Occipital lobe (tissue), 1 donor: ENCODE measurements at regions not wholly inside any gene's neighbourhood (a gene's known extent, or its start where the extent isn't known, plus 50 kb on each side); places are given as distances from the start of the nearest gene placed in this dataset.

ENCODE experiments used
- DNase-seq: peaks from one replicate; lab custom pipeline; 2025; lab: John Stamatoyannopoulos, UW

- DNase-seq: no peak
Measured at GRCh38 chr18:70523035-70523791, 234.4 kb downstream of the SOCS6 start.

DNA sequence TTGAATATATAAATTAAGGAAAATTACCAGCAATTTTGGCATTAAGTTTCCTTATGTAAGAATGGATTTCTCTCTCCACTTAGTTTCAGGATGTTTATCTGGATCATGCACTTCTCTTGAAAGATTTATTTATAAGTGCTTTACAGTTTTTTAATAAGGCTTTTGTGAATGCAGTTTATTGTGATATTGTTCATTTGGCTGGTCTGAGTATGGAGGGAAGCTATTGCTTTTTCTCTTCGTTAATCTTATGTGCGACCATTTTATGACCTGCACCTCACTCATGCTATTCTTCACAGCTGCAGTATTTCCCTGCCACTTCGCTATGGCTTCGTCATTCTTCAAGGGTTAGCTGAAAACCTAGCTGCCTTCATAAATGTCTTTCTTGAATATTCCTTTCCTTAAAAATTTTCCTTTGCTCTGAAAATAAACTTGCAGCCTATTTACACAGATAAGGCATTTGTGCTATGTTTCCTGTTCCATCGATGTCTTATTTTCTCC lies 233.4 kb downstream of the SOCS6 start:
- no peak for DNase-seq

GRCh38 chr18:70520867-70521266 lies 232.0 kb downstream of the SOCS6 start:
- no peak for DNase-seq

DNA sequence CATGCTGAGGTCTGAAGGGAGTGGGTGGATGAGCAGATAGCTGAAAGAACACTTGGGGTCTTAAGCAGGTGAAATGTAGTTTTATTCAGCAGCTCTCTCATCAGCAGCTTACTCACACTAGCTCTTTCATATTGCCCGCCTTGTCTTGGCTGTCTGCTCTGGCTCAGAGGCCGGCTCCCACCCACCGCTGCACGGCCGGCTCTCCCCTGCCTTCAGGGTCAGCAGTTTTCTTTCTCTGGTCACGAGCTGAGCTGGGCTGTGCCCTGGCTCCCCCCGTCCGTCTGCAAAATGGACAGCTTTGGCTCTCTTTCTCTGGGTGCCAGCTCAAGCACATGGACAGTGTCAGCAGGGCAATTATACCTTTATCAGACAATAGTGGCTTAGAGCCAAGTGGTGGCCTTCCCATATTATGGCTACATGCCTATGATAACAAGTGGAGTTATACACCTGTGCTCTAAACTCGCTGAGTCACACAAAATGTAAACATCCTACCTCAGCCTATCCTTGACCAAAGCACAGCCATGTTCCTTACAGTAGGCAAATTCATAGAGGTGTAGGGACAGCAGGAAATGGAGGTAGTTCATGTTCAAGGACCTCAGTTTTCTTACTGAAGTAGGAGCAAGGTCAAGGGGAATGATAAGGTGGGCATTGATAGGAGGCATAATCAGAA lies 224.8 kb downstream of the SOCS6 start:
- no peak for DNase-seq

DNA sequence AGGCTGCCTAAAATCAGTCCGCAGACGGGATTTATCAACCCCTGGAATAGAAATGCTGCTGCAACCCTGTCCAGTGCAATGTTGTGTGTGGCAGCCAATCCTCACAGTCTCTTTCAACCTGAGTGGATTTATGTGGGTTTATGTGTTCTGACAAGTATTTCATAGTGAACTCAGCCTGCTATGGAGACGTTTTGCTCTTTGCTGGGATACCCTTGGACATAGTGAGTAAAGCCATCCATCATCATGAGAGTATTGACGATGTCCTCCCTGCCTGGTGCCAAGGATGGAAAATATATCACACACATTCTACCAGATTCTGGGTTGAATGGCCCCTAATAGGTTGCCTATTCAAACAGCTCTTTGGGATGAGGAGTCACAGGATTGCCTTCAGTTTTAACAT lies 219.1 kb downstream of the SOCS6 start:
- DNase-seq: no peak

DNA sequence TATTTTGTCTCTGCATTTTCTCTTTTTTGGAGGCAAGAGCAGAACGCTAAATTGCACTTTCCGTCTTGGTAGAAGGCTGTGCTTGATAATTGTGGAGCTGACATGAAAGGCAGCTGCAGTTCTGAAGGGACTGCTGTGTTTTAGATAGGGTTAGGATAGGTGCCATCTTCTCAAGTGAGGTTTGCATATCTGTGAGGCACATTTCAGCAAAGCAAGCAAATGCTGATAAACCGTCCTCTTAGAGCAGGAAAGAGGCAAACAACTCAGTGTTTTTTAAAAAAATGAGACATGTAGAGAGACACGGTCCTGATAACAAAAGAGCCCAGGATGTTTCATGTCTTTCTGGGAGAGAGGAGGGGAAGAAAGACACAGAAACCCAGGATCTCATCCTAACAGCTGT lies 217.7 kb downstream of the SOCS6 start:
- no peak for DNase-seq

DNA sequence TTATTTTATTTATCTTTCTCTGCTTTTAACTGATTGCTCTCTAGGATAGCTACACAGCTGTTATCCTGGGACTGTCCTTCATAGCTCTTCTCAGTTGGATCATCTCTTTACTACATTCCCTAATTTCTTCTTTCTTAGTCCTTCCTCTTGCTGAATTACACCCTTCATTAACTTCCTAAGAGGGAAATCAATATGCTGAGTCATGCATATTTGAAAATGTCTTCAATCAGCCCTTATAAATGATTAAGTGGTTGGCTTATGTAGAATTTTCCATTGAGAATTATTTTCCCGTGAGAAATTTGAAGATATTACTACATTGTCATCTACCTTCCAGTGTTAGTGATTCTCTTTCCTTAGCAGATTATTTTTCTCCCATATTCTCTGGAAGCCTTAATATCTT lies 214.2 kb downstream of the SOCS6 start:
- DNase-seq: no peak

DNA sequence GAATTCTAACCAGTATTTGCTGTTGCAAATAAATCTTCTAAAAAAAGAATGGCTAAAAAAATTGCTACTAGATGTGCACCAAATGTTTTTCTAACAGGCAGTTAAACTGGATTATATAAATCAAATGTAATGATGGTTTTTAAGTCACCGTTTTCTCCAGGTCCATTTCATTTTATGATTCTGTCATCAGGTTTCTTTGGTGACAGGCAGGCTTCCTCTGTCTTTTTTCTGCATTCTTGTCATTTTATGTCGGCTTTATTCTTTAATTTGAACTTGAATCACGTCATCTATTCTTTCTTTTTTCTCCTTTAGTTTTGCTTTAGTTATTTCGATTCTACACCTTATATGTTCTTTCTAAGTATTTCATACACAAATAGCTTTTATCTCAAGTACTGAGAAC lies 212.5 kb downstream of the SOCS6 start:
- DNase-seq: no peak

GRCh38 chr18:70500748-70501147 lies 211.9 kb downstream of the SOCS6 start:
- no peak for DNase-seq

DNA sequence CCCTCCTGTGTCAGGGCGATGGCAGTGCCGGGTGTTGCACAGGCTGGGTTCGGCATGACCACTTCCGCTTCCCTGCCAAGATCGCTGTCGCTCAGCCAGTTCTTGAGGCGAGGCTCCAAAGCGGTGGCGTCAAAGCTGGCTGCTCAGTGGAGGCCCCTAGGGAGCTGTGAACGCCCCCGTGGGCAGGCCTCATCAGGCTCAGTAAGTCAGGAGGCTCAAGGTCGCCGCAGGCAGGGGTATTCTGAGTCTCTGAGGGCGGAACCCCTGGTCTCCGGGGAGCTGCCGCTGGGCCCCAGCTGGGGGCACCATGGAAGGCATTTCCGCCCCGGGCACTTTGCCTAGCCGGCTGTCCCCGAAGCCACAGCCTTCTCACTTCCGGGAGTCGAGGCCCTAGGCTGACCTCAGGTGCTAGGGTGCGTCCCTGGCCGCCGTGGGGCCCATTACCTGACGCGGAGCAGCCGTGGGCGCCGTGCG lies 210.4 kb downstream of the SOCS6 start:
- DNase-seq: no peak

DNA sequence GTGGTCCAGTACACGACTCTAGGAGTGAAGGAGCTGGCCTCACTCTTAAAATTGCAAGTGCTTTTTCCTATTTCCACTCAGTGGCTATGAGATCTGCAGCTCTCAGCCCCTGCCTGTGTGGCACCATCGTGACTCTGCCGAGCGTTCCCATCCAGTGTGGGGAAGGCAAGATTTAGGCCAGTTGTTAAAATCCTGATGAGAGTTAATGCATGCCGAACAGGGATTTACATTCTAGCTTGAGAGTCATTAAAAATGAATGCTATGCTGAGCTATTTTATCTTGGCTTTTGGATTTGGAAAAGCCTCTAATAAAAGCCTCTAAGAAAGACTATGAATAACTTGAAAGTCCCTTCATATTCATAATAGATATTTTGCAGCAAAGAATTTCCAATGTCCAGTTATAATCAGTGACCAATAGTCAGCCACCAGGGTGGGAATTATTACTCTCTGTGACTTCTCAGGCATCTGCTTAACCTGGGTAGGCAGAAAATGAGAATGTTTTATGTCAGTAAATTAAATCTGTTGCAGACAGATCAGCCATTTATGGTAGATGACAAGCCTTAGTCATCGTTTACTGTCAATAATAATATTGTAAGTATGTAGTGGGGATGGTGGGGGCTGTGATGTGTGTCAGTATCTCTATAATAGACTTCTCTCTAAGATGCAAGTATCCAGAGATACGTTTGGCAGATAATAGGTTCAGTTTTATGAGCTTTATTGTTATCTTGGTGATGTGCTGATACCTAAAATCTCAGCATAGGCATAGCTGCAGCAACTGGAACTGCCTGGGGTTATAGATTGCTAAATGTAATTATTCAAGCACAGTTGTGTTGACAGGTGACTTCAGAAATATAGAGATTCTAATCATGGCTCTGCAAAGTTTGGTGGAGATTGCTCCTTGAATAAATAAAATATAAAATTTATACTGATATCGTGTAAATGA lies 207.8 kb downstream of the SOCS6 start:
- DNase-seq: no peak

DNA sequence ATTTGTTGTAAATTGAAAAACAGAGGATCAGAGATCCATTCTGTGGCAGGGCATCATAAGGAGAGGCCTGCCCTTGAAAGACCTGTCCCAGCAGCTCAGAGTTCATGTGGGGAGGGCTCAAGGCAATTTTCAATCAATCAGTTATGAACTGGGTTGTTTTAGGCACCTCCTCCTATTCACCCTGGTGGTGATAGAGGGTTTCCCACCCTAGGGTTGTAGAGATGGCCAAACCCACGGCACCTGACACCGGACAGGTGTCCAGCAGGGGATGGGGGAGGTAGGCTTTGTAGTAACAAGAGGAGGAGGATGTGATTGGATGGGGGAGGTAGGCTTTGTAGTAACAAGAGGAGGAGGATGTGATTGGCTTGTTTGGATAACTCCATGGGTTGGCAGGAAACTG lies 205.7 kb downstream of the SOCS6 start:
- DNase-seq: no peak

GRCh38 chr18:70493461-70493860 lies 204.6 kb downstream of the SOCS6 start:
- DNase-seq: no peak

GRCh38 chr18:70491734-70492348 lies 203.0 kb downstream of the SOCS6 start:
- peak; percentile 8 for DNase-seq

DNA sequence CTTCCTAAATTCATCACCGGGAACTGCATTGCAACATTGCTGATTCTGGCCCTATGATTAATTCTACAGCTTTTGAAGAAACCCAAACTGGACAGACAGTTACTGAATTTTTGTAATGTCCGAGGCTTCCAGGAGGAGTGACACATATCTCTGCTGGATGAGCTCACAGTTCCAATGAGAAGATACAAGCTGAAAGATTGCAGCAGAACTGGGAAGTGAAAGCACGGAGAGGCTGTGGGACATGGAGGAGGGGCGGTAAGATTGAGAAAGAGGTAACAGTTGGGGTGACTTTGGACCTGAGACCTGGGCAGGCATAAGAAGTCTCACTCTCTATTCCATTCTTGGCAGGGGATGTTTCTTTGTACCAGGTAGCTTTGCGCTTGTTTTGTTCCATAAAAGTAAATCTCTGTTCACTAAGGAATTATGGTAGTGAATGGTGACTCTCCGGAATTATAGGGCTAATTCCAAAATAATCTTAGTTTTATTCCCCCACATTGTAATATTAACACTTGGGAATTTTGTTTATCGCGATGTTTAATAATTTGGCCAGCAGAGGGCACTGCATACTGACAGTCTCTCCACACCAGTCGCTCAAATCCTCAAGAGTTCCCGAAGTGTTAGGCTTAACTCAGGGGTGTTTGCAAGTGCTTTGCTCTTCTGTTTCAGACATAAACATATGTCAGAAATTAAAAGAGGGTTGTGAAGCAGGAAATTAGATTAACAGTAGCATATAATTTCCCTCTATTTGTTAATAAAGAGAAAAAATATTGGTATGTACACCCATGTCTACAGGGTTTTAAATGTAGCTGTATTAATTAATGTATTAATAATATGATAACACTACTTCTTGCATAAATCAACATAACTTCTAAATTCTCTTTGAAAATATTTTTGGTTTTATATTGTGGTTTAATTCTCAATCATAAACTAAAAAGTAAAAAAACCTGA lies 201.4 kb downstream of the SOCS6 start:
- DNase-seq: no peak

GRCh38 chr18:70489571-70489970 lies 200.7 kb downstream of the SOCS6 start:
- no peak for DNase-seq

- peak; percentile 14 for DNase-seq
Measured at GRCh38 chr18:70469916-70470315, 181.1 kb downstream of the SOCS6 start.

GRCh38 chr18:70468861-70469547 lies 180.2 kb downstream of the SOCS6 start:
- DNase-seq: no peak

DNA sequence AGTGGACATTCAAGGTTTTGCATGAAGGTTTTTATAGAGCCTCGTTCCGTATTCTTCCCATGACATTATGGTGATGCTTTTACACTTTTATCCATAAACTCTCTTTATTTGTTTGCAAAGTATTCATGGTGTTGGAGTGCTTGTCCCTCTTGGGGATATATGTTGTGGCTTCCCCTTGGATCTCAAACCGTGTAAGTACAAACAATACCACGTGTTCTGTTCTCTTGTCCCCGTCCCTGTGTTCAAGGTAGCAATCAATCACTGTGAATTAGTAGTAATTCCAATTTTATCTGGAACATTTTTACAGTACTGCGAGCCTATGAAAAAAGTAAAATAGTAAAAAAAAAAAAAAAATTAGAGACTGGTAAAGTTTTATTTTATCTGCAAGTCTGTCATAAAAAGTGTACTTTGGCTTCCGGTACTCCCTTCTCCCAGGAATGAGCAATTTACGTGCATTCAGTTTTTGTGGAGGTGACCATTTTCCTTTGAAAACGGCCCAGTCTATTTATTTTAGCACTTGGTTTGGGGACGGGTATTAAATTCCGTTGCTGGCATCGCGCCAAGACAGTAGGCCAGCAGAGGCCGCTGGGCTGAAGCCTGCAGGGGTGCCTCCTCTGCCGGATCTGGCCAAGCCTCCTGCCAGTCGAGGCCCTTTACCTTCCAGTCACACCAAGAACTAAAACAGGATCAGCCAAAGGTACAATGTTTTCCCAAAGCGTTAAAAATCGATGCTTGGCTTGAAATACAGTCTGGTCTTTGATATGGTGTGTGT lies 175.7 kb downstream of the SOCS6 start:
- peak; percentile 42 for DNase-seq
